Globus pallidus (tissue), 1 donor: ENCODE measurements at regions not wholly inside any gene's neighbourhood (a gene's known extent, or its start where the extent isn't known, plus 50 kb on each side); places are given as distances from the start of the nearest gene placed in this dataset.
"Not testable (repeated sequence)": the region's sequence is repeated elsewhere in the genome, so short reads cannot be mapped to it uniquely, and the experiment has no call there.

Experiments
- DNase-seq: peaks from one replicate; pipeline ENCODE4 v3.0.0-alpha.2; 2015; ENCODE audit warnings: low spot score

DNA sequence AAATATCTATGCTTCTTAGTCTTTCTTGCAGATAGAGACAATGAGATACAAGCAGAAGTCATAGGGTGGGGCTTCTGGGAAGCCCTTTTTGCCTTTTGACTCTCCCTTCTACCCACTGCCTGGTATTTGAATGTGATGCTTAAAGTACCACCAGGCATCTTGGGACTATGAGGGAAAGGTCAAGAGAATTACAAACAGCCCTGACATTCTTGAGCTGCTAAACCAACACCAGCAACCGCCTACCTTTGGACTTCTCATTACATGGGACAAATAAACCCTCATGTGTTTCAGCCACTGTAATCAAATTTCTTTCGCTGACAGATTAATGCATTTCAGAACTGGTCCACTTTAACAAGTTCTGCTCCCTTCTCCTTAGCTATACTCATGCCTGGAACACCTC, 112.8 kb downstream of the LUZP4 start:
- DNase-seq = no peak

DNA sequence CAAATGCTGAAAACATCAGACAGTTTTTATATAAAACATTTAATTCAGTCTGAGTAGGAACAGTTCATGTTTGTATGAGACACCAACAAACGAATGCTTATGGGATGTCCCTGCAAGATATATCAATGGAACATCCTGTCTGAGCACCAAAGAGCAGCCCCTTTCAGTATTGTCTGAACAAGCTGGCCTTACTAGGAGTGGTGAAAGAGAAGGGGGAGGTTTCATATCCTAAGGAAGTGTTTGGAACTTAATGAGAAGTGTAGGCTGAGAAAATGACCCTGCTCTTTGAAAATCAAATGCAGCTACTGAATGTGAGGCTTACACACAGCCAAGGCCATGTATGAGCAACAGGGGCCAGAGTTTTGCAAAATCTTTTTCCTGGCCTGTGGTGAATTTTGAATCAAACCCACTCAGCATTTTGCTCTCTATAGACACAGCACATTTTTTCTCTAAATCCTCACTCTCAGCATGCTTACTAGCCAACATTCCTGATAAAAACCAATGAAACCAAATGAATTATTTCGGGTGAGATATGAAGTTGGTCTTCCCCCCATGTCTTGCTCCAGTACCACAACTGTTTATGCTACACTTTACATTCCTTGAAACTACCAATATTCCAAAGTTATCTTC, 119.4 kb downstream of the LUZP4 start:
- DNase-seq = no peak

DNA sequence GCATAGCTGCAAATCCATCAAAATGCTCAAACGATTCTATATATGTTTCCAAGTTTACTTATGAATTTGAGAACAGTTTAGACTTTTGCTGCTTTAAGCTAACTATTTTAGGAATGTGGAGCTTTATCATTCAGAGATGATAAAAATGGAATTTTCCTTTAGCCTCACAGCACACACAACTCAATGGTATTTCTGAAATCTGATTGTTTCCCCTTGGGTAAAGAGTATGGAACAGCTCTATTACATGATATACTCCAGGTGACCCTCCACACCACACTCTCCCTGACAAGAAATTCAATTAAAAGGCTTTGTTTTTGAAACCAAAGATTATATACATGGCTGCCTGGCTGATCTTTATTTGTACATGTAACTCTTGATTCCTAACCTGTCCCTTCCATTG, 120.0 kb downstream of the LUZP4 start:
- no peak for DNase-seq

DNA sequence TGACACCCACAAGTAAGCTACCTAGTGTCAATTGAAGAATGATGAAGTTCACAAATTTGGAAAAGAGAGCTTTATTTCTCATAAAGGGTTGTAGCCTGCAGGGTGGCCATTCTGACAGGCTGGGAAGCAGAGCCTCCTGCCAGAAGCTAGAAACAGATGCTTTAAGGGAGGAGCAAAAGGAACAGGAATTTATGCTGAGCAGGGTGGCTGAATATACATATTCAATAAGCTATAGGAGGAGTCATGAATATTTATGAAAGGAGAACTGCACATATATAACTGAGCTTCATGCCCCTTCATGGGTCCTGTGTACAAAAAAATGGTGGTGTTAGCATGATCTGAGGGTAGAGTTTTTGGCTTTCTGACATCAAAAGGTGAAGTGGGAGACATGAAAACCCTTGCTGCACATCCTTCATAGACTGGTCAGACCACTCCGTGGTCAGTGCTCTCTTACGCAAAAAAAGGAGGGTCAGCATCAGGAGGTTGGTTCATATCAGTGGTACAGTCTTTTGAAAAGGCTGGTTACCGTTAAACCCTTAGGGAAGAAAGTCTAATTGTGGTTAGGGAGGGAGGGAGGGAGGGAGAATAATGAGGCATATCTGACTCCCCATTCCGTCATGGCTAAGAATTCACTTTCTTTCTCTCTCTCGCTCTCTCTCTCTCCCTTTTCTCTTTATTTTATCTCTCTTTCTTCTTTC, 121.4 kb downstream of the LUZP4 start:
- DNase-seq = no peak

DNA sequence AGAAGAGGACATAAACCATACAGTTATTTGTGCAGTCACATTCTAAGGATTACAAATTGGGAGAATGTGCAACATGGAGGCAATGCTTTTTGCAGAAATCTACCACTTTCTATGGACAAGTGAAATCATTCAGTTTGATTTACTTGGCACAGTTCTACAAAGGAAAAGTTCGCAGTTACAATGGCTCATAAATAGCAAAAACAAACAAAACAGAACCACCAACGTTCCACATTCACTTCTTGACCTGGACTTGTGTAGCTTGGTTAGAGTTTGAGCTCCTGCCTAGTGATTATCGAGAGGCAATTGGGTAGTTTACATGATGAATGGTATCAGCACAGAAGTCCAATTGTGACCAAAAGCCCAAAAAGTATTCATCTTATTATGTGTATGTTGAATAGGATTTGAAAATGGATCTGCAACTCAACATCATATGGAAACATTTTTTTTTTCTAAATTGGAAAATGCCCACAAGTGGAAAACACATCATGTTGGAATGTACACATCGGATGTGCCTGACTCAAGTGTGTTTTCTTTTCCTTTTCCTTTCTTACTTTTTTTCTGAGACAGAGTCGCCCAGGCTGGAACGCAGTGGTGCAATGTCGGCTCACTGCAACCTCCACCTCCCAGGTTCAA, 123.8 kb downstream of the LUZP4 start:
- no peak for DNase-seq

DNA sequence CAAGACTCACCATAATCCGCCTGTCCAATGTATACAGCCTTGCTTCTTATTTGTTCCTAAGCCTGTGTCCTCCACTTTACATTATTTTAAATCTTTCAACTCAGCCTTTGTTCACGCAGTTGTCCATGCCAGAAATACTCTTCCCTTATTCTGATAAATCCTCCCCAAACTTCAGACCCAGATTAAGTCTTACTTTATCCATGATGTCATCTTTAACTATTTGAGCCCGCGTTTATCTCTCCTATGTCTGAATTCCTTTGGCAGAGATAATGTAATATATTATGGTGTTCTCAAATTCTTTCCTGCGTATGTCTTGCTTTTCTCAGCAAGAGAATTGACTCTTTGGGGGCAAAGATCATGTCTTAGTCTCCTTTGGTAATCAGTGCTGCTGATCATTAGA, 129.6 kb downstream of the LUZP4 start:
- no peak for DNase-seq

DNA sequence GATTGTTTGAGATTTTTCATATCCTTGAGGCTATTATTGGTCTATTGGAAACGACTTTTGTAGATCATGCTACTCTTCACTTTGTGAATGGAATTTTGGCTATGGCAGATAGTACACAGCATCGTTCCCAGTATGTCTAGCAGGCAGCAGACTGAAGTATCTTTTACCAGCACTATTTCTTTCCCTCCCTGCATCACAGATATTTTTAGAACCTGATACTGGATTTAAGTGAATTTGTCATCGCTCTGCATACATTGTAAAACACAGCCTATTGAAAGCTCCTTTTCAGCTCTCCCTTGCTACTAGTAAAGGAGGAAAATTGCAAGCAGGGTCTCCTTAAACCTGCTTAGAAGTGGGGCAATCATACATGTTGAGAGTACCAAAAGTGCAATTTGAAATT, 133.6 kb downstream of the LUZP4 start:
- DNase-seq = no peak

DNA sequence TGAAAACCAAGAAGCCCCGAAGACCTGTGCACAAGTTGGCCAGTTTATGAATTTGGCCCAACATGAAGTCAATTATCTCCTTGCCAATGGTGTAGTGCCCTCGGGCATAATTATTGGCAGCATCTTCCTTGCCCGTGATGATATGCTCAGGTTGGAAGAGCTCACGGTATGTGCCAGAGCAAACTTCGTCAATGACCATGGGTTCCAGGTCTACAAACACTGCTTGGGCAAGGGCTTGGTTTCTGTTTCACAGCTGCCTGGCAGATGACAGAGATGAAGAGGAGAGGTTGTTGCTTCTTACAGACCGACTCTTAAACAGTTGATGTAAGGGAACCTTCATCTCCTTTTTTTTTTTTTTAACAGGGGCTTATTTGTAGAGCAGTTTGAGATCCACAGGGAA, 135.6 kb upstream of the PLS3 start:
- no peak for DNase-seq

DNA sequence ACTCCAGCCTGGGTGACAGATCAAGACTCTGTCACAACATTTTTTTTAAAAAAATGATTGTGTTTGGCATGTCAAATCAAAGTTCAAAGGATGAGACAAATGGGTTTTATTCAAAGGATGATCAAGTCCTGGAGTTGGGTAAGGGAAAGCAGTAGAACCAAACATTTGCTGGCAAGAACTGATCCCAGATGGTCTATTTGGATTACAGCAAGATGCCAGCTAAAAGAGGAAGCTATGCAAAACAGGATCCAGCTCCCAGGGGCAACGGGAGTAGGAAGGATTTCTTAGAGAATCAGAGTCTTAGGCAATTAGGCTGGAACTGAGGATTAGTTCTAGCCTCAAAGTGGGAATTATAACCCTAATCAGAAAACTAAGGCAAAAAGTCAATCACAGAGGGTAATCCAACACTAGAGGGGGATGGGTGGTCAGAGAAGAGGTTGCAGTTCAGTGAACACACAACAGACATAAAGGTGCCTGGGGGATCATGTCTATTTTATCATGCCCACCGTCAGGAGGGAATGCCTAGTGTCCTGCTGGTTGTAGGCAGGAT, 133.0 kb upstream of the PLS3 start:
- DNase-seq = no peak

DNA sequence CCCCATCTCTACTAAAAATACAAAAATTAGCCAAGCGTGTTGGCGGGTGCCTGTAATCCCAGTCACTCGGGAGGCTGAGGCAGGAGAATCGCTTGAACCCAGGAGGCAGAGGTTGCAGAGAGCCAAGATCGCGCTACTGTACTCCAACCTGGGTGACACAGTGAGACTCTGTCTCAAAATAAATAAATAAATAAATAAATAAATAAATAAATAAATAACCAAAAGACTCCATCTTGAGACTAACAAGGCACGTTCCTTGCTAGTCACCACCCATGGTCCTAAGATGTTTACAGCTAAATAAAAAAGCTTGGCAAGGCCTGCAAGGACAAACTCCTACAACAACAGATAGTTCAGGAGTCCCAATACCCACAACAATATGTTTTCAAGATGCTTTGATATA, 126.1 kb upstream of the PLS3 start:
- not testable (repeated sequence) for DNase-seq

DNA sequence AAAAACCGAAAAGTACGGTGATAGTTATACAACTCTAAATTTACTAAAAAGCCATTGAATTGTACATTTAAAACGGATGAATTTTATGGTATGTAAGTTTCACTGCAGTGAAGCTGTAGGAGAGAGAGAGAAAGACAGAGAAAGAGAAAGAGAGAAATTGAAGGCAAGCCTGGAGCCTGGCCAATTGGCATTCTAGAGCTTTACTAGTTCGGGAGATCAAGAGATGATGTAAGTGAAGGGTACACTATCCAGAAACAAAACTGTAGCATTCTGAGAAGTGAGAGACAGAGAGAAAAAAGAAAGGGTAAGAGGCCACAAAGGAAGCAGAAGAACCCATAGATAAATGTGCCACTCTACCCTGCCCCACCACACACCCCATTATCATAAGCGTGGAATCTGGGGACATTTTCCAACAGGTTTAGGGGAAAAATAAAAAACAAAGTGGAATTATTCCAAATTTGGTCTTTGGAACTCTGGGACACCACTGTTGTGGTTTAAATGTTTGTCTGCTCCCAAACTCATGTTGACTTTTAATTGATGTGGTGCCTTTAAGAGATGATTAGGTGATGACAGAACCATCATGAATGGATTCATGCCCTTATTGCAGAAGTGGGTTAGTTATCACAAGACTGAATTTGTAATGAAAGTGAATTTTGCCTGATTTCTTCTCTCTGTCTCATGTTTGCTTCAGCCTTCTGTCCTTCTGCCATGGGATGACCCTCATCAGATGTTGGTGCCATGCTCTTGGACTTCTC, 123.0 kb upstream of the PLS3 start:
- no peak for DNase-seq

DNA sequence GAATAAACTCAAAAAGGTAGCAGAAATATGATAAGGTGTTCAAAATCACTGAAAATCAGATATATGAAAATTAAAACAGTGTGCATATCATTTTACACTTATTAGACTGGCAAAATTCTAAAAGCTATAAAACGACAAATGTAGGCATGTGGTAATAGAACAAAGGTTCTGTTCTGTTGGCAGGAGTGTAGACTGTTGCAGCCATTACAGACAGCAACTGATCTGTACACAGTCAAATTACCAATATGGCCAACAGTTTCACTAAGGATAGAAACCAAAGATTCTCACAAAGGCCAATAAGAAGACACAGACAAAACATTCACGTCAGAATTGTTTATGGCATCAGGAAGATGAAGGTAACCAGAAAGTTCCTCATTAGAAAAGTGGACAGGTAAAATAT, 112.8 kb upstream of the PLS3 start:
- DNase-seq = no peak

DNA sequence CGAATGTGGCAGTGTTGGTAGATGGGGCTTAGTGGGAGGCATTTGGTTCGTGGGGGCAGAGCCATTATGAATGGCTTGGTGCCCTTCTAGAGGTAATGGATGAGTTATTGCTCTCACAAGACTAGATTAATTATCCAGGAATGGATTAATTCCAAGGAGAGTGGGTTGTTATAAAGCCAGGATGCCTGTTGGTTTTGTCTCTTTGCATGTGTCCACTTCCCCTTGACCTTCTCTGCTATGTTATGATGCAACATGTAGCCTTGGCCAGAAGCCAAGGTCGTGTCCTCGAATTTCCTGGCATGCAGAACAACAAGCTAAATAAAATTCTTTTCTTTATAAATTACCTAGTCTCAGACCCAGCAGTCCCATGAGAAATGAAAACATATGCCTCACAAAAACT, 111.2 kb upstream of the PLS3 start:
- DNase-seq = no peak

DNA sequence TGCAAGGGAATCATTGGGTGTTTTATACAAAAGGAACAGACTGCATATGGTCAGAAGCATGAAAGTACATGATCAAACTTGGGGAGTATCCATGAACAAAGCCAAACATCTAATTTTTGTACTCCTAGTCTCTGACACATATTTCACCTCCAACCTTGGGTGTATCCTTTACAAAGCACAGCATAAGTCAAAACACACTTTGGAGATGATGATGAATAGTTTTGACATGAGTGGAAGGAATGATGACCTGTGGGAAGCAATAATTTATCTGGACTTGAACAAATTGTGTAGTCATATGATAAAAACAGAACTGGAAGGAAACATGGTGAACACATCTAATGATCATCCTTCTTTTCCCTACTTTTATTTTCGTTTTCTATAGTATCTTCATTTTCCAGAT, 108.7 kb upstream of the PLS3 start:
- no peak for DNase-seq

DNA sequence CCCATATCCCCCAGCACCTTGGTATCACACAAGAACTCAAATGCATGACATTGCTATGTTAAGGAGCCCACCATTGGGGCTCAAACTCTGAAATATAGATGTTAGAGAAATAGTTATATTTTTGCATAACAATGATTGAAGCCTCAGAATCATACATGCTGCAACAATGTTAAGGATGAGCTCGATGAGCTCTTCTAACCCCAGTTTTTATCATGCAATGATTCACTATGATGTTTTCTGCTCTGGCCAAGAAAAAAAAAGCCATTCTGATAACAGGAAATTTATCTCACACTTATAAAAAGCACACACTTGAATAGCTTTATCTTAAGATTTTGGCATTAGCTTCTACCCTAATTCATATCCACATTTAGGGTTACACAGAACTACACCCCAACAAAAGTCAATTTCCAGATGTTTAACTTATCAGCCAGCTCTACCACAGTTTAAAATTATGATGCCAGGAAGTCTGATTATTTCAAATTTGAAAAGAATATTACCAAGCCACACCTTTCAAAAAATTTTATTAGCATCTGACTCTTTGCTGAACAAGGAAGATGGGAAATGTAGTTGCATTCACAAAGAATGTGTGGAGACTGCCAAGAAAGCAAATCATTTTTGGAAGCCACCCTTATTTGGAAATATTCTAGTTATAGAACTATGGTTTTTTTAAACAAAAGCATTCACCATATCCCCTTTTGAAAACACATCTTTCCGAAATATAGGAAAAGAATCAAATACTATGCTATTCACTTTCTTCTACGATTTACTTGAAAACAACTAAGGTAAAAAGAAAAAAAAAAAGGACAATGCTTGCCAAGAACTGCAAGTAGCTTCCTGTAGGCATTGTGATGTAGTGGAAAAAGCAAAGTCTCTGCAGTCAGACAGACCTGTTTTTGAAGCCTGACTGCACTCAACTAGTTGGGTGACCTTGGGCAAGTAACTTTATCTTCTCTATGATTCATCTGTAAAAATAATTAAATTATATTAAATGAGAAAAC, 100.8 kb upstream of the PLS3 start:
- DNase-seq = no peak

DNA sequence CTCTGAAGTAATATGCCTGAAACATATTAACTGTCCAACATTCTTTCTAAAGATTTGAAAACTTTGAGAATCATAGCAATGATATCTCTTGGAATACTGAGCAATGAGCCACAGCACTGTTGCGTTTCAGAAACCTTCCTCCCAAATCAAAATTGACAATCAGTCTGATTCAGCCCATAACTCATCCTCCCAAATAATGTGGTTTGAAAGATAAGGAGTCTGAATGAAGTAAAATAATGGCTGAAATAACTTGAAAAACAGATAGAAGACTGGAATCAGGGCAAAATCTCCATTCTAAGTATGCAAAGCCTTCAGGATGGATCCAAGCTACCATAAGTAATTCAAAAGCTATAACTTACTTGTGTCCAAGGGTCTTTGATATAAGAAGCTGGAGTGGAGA, 98.6 kb upstream of the PLS3 start:
- no peak for DNase-seq

DNA sequence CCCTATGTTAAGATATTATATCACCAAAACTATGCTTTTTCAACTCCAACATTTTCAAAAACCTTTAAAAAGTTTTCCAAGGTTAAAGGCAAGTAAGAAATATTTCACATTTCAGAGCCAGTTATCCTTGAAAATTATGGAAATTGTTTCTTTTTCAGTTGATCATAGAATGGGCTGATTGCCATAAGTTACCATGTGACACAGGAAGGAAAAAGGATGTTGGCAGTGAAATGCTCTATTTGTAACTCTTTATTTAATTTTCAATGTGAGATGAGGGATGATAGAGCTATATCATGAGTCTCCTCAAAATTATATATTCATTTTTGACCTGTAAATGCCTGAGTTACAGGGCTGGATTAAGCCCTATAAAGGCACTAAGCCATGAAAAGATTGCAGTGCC, 93.0 kb upstream of the PLS3 start:
- DNase-seq = no peak

DNA sequence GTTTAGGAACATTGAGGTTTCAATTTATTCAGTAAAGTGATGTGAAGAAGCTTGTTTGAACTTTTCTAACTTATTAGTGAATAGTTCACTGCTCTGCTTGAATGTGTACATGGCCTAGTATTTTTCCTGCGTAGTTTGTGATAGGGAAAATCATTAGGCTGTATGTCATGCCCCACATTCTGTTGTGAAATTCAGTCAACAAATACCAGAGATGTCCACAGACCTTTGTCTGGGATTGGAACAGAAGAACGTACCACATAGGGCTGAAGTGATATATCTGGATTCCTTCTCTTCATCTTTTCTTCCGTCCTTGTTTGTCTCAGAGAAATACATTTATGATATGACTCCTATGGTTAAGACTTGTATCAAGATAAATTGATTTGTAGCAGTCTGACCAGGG, 88.8 kb upstream of the PLS3 start:
- no peak for DNase-seq

DNA sequence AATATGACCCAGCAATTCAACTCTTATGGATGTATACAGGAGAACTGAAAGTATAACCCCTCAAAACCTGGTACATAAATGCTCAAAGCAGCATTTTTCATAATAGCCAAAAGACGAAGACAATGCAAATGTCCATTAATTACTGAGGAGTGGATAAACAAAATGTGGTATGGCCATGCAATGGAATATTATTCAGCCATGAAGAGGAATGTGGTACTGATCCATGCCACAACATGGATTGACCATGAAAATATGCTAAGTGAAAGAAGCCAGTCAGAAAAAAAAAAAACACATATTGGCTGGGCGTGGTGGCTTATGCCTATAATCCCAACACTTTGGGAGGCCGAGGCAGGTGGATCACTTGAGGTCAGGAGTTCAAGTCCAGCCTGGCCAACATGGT, 74.5 kb upstream of the PLS3 start:
- no peak for DNase-seq

DNA sequence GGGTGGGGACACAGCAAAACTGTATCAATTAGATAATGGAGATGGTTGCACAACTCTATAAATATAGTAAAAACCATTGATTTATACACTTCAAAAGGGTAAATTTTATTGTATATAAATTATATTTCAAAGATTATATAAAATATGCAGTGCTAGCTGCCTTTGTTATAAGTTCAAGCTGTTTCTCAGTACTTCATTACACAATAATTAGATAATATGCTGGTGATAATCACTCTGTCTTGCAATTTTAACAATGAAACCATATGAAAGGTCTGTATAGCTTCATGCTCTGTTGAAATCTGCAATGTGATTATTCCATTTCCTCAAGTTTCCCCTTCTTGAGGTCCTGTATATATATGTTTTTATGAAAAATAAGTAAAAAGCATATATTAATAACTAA, 73.4 kb upstream of the PLS3 start:
- no peak for DNase-seq

DNA sequence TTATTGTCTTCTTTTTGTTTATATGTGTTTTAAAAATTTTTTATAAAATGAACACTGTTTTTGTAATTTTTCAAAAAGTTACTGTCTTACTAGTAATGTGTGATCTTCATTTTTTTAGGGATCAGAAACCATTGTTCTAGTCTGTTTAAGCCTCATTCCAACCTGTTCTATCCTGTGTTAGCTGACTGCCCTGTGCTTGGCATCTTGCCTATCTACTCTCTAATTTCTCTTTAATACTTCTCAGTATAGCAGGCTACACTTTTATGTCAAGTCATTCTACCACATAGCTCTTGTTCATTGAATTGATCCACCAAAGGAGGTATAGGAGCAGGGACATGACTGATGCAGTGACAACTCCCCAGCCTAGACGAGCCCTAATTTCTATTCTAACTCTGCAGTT, 70.2 kb upstream of the PLS3 start:
- DNase-seq = no peak

DNA sequence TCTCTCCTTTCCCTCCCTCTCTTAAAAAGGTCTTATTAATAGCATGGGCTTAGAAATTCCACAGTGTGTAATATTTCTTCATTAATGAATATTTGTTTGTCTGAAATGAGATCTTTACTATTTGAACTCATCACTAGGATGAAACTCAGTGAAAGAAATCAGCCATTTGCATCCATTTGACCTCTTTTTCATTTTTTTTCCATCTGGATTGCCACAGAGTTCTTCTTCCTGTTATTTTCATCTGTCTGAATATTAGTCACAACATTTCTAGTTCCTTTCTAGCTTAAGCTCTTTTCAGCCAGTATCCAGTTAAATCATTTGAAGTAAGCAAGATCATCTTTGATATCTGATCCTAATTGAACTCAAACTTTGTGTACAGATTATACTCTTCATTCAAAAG, 69.2 kb upstream of the PLS3 start:
- DNase-seq = no peak
